Smooth muscle cell (in vitro differentiated cells): ENCODE measurements at regions not wholly inside any gene's neighbourhood (a gene's known extent, or its start where the extent isn't known, plus 50 kb on each side); places are given as distances from the start of the nearest gene placed in this dataset.
"Not testable (repeated sequence)": the region's sequence is repeated elsewhere in the genome, so short reads cannot be mapped to it uniquely, and the experiment has no call there.

Experiments used
- DNase-seq: peaks from one replicate; lab custom pipeline; 2025; ENCODE audit not compliant: unreplicated experiment; lab: John Stamatoyannopoulos, UW
- H2AFZ ChIP-seq: fragments of 200-600 bp; sonication (generic); 2 replicates; pipeline ENCODE4 v1.6.0; 2016; ENCODE audit warnings: antibody characterized with exemption, low read depth, mild to moderate bottlenecking
- H3F3A ChIP-seq: fragments of 200-600 bp; sonication (generic); 2 replicates; pipeline ENCODE4 v1.6.0; 2017; ENCODE audit warnings: antibody characterized with exemption, low read depth
- H3K27ac ChIP-seq: fragments of 200-600 bp; sonication (generic); 2 replicates; pipeline ENCODE4 v1.5.1; 2016; ENCODE audit warnings: low read depth, mild to moderate bottlenecking
- H3K27me3 ChIP-seq: fragments of 200-600 bp; sonication (generic); 2 replicates; pipeline ENCODE4 v1.6.1; 2016; ENCODE audit warnings: low read depth, mild to moderate bottlenecking
- H3K36me3 ChIP-seq: fragments of 200-600 bp; sonication (generic); 2 replicates; pipeline ENCODE4 v1.5.1; 2016; ENCODE audit warnings: low read depth
- H3K4me1 ChIP-seq: fragments of 200-600 bp; sonication (generic); 2 replicates; pipeline ENCODE4 v1.5.1; 2016; ENCODE audit warnings: low read depth
- H3K4me2 ChIP-seq: fragments of 200-600 bp; sonication (generic); 2 replicates; pipeline ENCODE4 v1.6.0; 2016; ENCODE audit warnings: mild to moderate bottlenecking
- H3K4me3 ChIP-seq: fragments of 200-600 bp; sonication (generic); 2 replicates; pipeline ENCODE4 v1.5.1; 2016; ENCODE audit warnings: mild to moderate bottlenecking
- H3K79me2 ChIP-seq: fragments of 200-600 bp; sonication (generic); 2 replicates; pipeline ENCODE4 v1.6.0; 2016; ENCODE audit warnings: low read depth, mild to moderate bottlenecking
- H3K9ac ChIP-seq: fragments of 200-600 bp; sonication (generic); 2 replicates; pipeline ENCODE4 v1.6.0; 2016; ENCODE audit warnings: low read depth
- H3K9me3 ChIP-seq: fragments of 200-600 bp; sonication (generic); replicated peaks from 2 replicates; pipeline ENCODE4 v1.5.1; 2016; ENCODE audit warnings: low read depth
- H4K20me1 ChIP-seq: fragments of 200-600 bp; sonication (generic); 2 replicates; pipeline ENCODE4 v1.6.0; 2016; ENCODE audit warnings: low read depth
- WGBS: methylation state at CpG from one replicate; pipeline ENCODE4 v1.1.7; 2016; ENCODE audit warnings: low lambda C conversion rate; 5-methylcytosine and 5-hydroxymethylcytosine counted together
- TF ChIP-seq, protein P1 (sequence below): fragments of 200-600 bp; sonication (generic); IDR thresholded peaks from 2 replicates; pipeline ENCODE4 v1.5.1; 2017; ENCODE audit warnings: borderline replicate concordance, mild to moderate bottlenecking, antibody characterized with exemption; ENCODE audit not compliant: insufficient read depth, poor library complexity, severe bottlenecking

- TF ChIP-seq, protein P1, sequence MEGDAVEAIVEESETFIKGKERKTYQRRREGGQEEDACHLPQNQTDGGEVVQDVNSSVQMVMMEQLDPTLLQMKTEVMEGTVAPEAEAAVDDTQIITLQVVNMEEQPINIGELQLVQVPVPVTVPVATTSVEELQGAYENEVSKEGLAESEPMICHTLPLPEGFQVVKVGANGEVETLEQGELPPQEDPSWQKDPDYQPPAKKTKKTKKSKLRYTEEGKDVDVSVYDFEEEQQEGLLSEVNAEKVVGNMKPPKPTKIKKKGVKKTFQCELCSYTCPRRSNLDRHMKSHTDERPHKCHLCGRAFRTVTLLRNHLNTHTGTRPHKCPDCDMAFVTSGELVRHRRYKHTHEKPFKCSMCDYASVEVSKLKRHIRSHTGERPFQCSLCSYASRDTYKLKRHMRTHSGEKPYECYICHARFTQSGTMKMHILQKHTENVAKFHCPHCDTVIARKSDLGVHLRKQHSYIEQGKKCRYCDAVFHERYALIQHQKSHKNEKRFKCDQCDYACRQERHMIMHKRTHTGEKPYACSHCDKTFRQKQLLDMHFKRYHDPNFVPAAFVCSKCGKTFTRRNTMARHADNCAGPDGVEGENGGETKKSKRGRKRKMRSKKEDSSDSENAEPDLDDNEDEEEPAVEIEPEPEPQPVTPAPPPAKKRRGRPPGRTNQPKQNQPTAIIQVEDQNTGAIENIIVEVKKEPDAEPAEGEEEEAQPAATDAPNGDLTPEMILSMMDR: no peak
- H2AFZ ChIP-seq: no peak overlapping the region
- H3K79me2 ChIP-seq: no peaks in the 10 kb centered on the region
- H3K9me3 ChIP-seq: no peaks in the 10 kb centered on the region
- no peak overlapping the region for H3K4me3 ChIP-seq
- no peaks in the 10 kb centered on the region for H3K36me3 ChIP-seq
- H3K9ac ChIP-seq: no peak overlapping the region
- WGBS: 87% methylated on average over 4 of the region's 4 CpGs
- no peaks in the 10 kb centered on the region for H4K20me1 ChIP-seq
- H3K27ac ChIP-seq: no peak overlapping the region
- H3K27me3 ChIP-seq: no peaks in the 10 kb centered on the region
- H3K4me2 ChIP-seq: no peak overlapping the region
- DNase-seq: no peak
- no peaks in the 10 kb centered on the region for H3F3A ChIP-seq
- no peaks in the 10 kb centered on the region for H3K4me1 ChIP-seq
Observed at GRCh38 chr1:242662886-242663285, 138.4 kb upstream of the PLD5 start.

DNA sequence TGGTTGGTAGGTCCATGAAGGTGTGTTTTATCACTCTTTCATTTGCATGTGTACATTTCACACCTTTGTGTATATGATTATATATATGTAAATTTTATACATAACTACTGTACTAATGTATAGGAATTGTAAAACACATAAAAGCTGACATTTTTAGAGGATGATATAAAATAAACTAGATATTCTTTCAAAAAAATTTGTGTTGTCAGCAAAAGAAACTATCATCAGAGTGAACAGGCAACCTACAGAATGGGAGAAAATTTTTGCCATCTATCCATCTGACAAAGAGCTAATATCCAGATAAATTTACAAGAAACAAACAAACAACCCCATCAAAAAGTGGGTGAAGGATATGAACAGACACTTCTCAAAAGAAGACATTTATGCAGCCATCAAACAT, 129.3 kb upstream of the PLD5 start:
- not testable (repeated sequence) for H3F3A ChIP-seq, H3K36me3 ChIP-seq, H3K4me3 ChIP-seq, H2AFZ ChIP-seq, H3K4me2 ChIP-seq, H4K20me1 ChIP-seq, H3K9ac ChIP-seq, H3K27me3 ChIP-seq, H3K9me3 ChIP-seq, H3K79me2 ChIP-seq, H3K4me1 ChIP-seq, H3K27ac ChIP-seq, DNase-seq

DNA sequence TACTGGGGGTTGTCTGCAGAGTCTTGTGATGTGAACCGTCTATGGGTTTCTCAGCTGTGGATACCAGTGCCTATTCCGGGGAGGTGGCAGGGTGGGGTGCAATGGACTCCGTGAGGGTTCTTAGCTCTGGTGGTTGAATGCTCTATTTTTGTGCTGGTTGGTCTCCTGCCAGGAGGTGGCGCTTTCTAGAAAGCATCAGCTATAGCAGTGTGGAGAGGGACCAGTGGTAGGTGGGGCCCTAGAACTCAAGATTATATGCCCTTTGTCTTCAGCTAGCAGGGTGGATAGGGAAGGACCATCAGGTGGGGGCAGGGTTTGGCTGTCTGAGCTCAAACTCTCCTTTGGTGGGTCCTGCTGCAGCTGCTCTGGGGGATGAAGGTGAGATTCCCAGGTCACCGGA, 127.3 kb upstream of the PLD5 start:
- H3K36me3 ChIP-seq: no peaks in the 10 kb centered on the region
- no peaks in the 10 kb centered on the region for H3K9me3 ChIP-seq
- H3K9ac ChIP-seq: no peak overlapping the region
- no peak overlapping the region for H2AFZ ChIP-seq
- no peak overlapping the region for H3K27ac ChIP-seq
- no peak overlapping the region for H3K4me3 ChIP-seq
- 39% methylated on average over 5 of the region's 5 CpGs for WGBS
- no peak for DNase-seq
- H3K79me2 ChIP-seq: no peaks in the 10 kb centered on the region
- no peak overlapping the region for H3K4me2 ChIP-seq
- H4K20me1 ChIP-seq: no peaks in the 10 kb centered on the region
- no peaks in the 10 kb centered on the region for H3F3A ChIP-seq
- H3K4me1 ChIP-seq: no peaks in the 10 kb centered on the region
- H3K27me3 ChIP-seq: no peaks in the 10 kb centered on the region
- TF ChIP-seq, protein P1: peak; percentile 40

- no peak for DNase-seq
- Histone ChIP-seq H3F3A (no peaks in the 10 kb centered on the region), H3K27ac (no peak overlapping the region), H4K20me1 (no peaks in the 10 kb centered on the region), H3K79me2 (no peaks in the 10 kb centered on the region), H2AFZ (no peak overlapping the region), H3K36me3 (no peaks in the 10 kb centered on the region), H3K4me1 (no peaks in the 10 kb centered on the region), H3K4me2 (no peak overlapping the region), H3K9me3 (no peaks in the 10 kb centered on the region), H3K9ac (no peak overlapping the region), H3K4me3 (no peak overlapping the region), H3K27me3 (no peaks in the 10 kb centered on the region)
- WGBS: 91% methylated on average over 3 of the region's 3 CpGs
- TF ChIP-seq, protein P1: no peak
Observed at GRCh38 chr1:242641461-242641860, 117.0 kb upstream of the PLD5 start.
